ENCODE measurements at regions not wholly inside any gene's neighbourhood (a gene's known extent, or its start where the extent isn't known, plus 50 kb on each side); places are given as distances from the start of the nearest gene placed in this dataset.

DNA sequence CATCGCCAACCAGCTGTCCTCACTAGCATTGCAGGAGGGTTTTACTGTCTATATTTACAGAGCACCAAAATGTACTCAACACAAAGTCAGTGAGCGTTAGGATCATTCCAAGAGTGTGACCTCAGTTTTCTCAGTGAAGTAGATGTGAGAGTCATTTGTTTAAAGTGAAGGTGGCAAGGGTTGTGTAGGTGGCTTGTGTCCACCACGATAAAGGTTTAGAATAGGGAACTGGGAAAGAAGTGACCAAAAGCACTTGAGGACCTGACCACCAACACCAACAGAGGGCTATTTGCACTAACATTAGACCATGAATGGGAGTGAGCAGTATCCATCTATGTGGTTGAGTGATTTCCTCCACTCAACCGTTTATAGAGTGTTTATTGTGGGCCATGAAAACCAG lies 152.5 kb upstream of the POU2AF2 start:
- DNase-seq (ENCODE audit: low read depth), result no peak

DNA sequence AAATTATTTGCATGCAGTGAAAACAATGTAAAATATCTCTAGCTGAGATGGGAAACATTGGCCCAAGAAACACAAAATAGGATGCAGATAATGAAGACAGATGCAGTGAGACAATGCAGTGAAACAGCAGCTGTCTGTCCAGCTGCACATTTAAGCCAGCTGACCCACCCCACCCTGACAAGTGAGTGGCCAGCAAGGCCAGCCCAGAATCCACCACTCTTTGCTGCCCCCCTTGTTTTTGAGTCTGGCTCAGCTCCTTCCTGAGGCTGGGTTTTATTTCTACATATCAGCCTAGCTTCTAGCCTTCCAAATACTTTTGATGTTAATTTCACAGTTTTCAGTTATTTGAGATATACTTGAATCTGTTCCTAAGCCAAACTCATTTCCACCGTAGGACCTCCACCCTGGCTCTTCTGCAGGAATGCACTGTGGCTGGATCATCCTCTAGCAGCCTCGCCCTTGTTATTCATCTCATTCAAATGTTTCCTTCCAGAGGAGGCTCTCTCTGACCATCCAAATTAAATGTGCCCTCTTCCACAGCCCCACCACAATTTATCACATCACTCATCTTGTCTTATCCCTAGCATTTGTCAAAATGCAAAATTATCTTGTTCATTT lies 154.1 kb upstream of the POU2AF2 start:
- no peak for DNase-seq (ENCODE audit: low read depth)

DNA sequence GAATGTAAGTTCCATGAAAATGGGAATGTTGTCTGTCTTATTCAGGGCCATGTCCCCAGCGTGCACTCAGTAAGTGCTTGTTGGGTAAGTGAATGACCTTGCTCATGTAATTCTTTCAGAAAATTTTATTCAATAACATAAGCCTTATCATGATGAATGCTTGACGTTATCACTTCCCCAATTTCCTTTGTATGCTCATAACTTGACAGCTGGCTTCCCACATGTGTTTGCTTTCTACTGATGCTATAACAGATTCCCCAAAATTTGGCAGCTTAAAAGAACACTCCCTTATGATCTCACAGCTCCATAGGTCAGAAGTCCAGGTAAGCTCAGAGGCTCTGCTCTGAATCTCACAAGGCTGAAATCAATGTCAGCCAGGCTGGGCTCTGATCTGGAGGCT lies 155.8 kb upstream of the POU2AF2 start:
- no peak for DNase-seq (ENCODE audit: low read depth)

DNA sequence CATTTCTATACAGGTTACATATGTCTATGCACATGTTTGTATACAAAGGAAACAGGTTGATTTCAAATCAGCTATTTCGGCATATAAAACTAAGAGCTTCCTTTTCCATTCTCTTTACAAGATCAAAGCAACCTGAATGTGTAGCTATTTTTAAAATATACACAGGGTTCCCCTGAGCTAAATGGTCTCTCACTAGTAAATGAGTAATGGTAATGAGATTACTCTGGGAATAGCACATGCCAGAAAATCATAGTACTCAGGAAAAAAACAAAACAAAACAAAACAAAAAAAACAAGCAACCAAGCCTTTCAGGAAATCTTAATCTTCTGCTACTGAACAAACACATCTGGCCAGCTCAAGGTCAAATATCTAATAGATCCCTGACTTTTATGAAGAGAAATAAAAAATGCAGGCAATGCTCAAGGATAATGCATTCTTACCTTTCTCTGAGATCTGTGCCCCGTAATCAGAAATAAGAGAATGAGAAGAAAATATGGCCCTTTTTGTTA lies 156.6 kb upstream of the POU2AF2 start:
- DNase-seq (ENCODE audit: low read depth), result no peak

DNA sequence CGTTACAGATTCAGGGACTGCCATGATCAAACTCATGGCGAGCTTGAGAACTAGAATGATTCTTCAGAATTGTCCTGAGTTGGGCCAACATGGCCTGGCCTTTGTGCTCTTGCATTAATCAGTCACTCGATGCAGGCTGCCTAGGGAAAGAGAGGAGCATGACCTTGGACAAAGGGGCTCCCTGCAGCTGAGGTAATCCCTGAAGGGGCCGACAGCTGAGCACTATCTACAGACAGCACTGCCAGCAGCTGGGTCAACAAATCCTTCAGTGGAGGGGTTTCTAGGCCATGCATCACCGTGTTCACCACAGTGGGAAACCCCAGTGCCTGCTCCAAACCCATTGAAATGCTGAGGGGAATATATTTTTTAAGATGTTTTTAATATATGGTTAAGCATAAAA lies 159.5 kb upstream of the POU2AF2 start:
- DNase-seq (ENCODE audit: low read depth), result no peak

DNA sequence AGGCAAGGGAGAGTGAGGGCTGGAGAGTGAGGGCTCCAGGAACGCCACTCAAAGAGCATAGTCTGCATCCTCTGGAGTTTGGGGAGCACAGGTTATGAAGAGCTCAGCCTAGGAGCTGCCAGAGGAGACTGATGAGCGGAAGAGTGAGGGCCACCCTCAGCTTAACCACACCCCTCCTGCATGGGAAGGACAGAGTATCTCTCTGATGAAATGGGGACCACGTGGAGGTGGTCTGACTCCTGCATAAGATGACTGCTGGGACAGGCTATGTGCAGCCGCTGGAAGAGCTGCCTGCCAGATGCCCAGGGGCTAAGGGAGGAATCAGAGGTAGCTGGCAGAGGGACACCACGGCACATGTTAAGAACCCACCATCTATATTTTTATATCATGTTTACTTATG lies 162.9 kb upstream of the POU2AF2 start:
- DNase-seq (ENCODE audit: low read depth), result no peak

DNA sequence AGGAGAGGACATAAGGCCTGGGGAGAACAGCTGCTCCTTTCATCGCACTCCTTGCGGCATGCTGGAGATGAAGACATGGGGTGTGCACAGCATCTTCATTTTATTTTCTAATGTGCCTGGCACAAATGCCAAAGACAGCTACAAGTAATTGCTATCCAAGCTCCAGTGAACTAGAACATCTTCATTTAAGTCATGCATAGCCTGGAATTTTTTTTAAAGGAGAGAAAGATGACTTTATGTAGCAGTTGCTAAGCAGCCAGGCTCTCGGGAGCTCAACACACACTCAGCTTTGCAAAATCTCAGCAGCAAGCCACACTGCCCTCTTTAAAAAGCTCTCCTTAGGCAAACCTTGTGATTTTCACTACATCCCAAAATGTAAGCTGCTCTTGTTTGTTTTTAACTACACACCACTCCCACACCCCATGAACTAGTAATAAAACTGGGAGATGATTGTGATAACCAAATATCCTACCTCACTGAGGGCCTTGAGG lies 164.5 kb upstream of the POU2AF2 start:
- DNase-seq (ENCODE audit: low read depth), result peak; percentile 59

DNA sequence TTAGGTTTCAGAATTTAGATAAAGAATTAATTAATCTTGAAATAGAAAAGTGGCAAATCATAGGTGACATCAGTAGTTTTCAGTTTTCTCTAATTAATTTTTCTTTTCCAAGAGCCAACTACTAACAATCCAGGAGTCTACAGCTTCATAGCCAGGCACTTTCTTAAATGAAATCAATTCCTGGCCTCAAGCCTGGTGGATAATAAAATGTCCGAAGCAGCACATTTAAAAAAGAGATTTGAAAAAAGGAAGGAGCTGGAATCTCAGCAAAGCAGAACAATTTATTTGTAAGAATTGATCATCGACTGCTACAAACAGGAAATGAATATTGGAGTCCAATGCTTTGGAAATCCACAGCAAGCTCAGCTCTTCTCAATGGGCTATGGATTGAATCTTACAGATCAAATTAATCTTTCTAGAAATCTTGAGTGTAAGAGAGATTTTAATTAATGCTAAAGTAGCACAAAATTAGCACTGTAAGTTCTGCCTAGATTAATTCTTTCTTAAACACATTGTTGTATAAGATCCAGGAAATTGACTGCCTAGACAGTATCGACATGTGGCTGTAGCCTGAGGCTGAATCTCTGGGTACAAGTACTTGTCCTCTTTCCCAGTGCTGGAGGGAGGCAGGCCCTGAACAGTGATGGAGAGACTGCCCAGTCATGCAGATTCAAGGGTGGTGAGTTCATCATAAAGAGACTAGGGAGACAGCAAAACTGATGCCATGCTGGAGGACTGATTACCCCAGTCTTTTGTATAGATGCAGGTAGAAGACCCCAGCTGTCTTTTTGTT lies 167.8 kb upstream of the POU2AF2 start:
- DNase-seq (ENCODE audit: low read depth), result no peak

DNA sequence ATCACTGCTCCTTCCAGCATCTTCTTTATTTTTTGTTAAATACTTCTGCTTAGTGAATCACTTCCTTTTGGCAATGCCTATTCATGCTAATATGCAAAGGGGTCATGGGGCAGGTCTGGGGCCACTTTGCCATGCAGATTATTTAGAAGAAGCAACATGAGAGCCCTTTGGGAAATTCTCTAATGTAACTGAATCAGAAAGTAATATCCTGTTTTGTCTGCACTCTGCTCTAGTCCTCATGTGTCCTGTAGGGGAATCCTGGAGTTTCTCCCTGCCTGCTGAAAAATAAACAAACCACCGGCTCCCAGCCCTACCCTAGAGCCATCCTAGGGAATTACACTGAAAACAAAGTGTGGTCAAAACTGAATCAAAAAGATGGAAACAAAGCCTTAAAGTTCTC lies 176.5 kb upstream of the POU2AF2 start:
- peak; percentile 72 for DNase-seq (ENCODE audit: low read depth)

DNA sequence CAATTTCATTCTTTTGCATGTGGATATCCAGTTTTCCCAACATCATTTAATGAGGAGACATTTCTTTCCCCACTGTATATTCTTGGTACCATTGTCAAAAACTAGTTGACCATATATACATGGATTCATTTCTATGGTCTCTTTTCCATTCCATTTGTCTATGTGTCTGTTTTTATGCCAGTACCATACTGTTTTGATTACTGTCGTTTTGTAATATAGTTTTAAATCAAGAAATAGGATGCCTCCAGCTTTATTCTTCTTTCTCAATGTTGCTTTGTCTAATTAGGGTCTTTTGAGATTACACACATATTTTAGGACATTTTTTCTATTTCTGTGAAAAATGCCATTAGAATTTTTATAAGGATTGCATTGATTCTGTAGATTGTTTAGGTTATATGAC lies 177.5 kb upstream of the POU2AF2 start:
- no peak for DNase-seq (ENCODE audit: low read depth)

DNA sequence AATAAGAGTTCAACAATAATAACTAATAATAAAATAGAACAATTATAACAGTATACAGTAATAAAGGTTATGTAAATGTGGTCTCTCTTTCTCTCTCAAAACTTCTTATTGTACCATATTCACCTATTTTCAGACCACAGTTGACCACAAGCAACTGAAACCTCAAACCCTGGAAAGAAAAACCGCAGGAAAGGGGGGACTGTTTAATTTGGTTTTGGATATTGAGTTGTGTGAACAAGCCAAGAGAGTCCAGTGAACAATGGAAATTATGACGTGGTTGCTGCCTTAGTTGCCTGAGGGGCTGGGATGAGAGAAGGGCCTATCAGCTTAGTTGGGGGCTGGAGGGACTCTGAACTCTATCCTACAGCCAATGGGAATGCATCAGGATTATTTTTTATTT lies 178.7 kb upstream of the POU2AF2 start:
- no peak for DNase-seq (ENCODE audit: low read depth)

DNA sequence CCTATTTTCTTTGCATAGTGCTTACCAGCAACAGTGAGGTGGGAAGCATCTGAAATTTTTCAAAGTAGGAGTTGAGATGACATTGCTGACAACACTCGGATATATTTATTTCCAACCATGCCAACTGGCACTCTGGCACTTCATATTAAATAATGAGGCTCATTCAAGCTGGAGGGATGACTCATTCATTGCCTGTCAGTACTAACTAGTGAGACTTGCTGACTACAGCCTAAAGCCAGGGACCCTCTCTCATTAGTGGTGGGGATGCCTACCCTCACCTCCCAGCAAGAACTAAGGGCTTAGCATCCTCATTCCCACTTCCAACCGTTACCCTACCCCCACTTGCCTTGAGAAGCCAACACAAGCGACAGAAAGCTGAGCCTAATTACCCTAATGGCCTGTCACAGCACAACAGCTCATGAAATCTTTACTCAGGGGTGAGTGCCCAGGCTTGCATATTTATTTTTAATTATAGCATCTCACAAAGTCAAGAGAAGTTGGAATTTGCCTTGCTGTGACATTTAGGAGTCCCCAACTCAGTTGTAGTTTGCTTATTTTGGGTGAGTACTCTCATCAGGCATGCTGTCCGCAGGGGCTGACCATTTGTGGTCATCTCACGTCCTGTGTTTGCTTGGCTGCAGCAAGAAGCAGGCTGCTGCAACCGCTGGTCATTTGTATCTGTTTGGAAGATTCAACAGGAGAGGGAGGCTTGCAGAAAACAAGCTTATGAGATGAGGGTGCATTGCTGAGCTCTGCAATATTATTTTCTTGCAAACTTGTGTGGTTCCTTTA lies 181.6 kb upstream of the POU2AF2 start:
- DNase-seq (ENCODE audit: low read depth), result peak; percentile 53

DNA sequence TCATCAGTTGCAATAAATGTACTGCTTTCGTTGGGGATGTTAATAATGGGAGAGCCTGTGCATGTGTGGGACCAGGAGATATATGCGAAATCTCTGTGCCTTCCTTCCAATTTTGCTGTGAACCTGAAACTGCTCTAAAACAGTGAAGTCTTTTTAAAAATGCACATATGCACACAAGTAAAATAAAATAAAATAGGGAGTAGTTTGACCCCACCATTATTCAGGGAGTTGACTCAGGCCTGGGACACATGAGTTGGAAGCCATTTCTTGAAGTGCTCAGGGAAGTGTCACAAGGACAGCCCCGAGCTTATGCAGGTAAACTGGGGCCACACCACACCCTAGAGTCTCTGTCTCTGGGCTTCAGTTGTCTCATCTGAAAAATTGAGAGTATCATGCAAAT lies 183.1 kb upstream of the POU2AF2 start:
- DNase-seq (ENCODE audit: low read depth), result no peak

DNA sequence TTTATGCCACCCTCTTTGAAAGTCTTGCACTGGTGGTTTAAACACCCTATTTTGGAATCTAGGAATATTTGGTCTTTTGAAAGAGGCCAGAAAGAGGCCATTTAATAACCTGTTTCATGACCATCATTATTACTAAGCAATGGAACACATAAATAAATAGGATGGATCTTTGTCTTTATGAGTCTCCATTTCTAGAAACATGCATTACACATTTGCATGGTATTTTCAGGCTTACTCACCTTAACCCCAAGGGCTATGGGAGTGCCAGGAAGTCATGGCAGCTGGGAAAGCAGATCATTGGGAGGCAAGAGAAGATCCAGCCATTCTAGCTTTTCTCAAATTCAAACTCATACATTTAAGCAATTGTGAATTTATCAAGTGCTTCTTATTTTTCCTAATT lies 185.8 kb upstream of the POU2AF2 start:
- DNase-seq (ENCODE audit: low read depth), result no peak

DNA sequence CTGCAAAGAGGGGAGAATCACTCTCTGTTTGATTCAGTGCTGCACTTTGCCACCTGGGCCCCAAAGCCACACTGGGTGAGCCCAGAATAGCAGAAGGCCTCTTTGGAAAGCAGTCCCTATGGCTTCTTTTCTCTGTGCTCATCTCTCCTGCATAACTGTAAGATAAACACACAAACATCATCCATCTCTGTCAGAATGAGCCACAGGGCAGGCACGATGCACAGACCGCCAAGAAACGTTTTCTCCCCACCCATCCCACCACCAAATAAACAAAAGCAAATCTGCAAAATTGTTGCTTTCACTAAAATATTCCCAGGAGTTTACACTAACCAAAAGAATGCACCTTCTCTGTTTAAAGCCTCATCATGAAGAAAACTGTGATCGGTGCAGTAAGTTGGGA lies 196.4 kb upstream of the POU2AF2 start:
- no peak for DNase-seq (ENCODE audit: low read depth)

DNA sequence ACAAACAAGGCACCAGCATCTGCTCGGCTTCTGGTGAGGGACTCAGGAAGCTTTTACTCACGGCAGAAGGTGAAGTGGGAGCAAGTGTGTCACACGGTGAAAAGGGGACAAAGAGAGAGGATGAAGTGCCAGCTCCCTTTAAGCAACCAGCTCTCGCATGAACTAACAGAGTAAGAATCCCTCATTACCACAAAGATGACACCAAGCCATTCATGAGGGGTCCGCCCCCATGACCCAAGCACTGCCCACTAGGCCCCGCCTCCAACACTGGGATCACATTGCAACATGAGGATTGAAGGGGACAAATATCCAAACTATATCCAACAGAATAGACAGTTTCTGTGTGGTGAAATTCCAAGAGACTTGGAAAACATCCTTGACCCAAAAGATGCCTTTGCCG lies 198.2 kb upstream of the POU2AF2 start:
- DNase-seq (ENCODE audit: low read depth), result no peak

DNA sequence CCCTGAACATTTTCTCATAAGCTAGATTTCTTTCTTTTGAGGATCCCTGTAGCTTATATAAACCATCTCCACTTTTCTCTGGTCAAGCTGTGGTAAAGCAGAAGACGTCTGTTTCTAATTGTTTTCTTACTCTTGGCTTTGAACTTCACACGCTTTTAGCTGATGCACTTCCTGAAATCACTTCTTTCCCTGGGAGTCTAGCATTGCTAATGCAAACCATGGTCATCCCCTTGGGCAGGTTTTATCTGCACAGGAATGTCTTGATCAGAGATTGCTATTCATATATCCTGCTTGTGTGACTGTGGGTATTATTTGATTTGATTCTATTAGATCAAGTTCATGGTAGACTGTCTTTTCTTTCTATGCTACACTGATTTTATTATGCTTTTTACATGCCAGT lies 199.2 kb upstream of the POU2AF2 start:
- no peak for DNase-seq (ENCODE audit: low read depth)

DNA sequence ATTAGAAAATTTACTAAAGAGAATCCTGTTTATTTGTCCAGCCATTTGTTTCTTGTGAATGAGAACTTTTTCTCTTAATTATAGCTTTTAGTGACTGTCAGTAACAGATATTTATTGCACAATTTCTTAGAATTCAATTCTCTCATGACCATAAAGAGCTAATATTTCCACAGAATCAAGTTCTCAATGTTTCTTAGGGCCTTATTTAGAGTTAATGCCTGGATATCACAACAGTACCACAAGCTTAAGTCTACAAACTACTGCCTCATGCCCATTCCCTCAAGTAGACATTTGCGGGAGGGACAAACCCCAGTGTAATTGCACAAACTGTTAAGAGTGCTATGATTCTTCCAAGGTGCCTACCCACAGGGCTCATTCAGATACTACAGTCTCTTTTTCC lies 199.7 kb upstream of the POU2AF2 start:
- DNase-seq (ENCODE audit: low read depth), result no peak

DNA sequence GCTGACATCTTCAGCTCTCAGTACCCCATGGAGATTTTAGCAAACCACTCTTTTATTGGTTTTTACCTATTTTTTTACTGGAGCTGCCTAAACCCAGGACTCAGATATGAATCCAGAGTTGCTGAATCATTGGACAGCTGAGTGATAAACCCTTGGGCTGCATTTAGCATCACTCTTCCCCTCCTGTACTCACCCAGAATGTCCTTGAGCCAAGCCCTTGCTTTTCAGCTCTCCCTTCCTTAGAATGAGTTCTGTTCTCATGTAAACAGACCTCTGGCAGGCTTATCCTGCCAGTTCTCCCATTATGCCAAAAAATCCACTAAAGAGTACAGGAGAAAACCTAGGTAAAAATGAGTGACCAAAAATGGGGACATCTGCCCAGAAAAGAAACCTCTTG lies 200.1 kb upstream of the POU2AF2 start:
- no peak for DNase-seq (ENCODE audit: low read depth)

DNA sequence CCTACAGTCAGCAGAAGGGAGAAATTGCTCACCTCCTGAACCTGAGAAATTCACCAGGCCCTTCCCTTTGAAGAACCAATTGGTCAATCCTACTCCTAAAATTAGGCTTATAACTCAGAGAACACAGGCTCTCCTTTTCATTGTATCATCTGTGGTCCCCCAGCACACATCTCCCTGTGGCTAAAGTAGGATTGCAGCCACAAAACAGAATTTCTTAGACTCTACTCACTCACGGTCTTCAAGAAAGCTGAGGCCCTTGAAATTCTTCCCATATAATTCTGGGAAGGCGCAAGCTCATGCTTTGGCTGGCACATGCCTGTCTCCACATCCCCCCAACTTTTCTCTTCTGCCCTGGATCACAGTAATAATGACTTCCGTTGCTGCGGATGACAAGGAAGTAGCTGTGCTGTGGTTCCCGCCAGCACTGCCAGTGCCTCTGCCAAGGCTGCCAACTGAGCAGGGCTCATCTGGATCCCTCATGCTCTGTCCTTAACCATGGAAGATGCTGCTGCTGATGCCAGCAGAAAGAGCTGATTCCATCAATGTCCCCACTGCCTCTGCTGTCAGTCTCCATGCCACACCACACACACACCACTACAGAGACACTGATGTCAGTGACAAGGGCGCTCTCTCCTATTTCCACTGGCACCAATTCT lies 200.6 kb upstream of the POU2AF2 start:
- no peak for DNase-seq (ENCODE audit: low read depth)

DNA sequence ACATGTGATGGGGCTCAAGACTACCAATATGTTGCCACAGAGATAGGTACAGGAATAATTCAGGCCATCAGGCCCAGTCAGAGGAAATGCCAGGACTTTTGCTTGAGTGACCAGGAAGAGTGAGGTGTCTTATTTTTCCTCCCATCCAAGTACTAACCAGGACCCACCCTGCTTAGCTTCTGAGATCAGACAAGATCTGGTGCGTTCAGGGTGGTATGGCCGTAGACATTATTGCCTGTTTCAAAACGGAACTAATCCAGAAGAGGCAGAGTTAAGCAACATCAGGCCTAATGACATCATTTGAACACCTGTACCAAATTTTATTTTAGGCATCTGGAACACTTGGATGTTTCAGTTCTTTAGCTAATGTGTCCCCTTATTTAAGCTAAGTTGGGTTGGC lies 205.5 kb upstream of the POU2AF2 start:
- no peak for DNase-seq (ENCODE audit: low read depth)

DNA sequence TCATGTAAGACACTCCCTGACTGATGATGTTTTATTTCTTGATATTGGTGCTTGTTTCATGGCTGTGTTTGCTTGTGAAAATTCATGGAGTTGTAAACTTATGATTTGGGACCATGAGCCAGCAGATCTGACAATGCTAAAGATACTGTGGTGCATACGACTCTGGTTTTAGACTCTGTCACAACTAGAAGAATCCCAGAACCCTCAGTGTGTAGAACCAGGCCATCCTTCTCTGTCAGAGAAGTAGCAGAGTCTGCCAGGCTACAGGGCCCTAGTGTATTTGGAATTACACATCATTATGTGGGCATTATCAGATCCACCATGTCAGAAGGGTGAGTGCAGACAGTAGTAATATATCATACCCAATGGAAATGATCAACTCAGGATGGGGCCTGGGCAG lies 209.8 kb upstream of the POU2AF2 start:
- DNase-seq (ENCODE audit: low read depth), result no peak
